GM18868 (cell line): ENCODE measurements at regions not wholly inside any gene's neighbourhood (a gene's known extent, or its start where the extent isn't known, plus 50 kb on each side); places are given as distances from the start of the nearest gene placed in this dataset.

ENCODE experiments used
- ATAC-seq: cut with Tn5 transposase; IDR thresholded peaks from one replicate; pipeline ENCODE4 v1.9.1; 2021; ENCODE audit warnings: mild to moderate bottlenecking, moderate library complexity; ENCODE audit not compliant: unreplicated experiment

DNA sequence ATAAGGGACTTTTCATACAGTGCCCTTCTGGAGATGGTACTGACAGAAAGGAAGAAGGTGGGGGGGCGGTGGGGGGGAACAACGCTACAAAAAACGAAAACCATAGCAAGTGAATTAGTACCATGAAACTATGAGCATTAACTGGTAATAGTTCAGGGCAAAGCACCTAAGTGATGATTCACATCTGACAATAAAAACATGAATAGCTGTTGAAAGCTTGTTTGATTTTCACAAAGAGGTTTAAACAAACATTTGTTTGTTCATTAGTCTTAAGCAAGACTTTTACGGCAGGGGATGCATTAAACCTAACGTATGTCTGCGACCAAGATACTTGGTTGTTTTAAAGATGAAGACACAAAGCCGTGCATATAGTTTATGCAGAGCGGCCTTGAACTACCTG is 177.5 kb downstream of the LMO4 start:
- ATAC-seq: no peak

DNA sequence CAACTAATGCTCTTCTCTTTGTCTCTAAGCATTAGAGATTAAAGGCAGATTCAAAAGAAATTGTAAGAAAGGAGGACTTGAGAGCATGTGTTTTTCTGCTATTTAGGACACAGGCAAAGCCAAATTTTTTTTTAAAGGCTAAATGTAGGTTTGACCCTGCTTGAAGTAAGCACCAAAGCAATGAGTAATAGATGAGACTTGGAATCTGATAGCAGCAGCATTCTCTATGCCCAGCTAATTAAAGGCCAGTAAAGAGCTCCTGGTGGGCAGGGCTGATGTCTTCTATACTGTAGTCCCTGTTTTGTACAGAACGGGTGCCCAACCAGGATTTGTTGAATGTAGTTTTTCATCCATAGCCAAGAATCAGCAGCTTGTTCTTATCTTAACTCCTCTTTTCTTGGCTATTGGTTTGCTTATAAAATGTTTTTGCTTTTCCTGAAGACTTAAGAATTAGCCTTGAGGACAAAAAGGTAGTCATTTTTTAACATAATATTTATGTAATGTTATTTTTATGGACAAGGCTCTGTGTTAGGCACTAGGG is 179.6 kb downstream of the LMO4 start:
- no peak for ATAC-seq

GRCh38 chr1:87510540-87510939 is 181.9 kb downstream of the LMO4 start:
- no peak for ATAC-seq

GRCh38 chr1:87511449-87511848 is 182.8 kb downstream of the LMO4 start:
- ATAC-seq: no peak

GRCh38 chr1:87512431-87512830 is 183.8 kb downstream of the LMO4 start:
- ATAC-seq: no peak

- no peak for ATAC-seq
Observed at GRCh38 chr1:87513255-87513654, 184.6 kb downstream of the LMO4 start.

DNA sequence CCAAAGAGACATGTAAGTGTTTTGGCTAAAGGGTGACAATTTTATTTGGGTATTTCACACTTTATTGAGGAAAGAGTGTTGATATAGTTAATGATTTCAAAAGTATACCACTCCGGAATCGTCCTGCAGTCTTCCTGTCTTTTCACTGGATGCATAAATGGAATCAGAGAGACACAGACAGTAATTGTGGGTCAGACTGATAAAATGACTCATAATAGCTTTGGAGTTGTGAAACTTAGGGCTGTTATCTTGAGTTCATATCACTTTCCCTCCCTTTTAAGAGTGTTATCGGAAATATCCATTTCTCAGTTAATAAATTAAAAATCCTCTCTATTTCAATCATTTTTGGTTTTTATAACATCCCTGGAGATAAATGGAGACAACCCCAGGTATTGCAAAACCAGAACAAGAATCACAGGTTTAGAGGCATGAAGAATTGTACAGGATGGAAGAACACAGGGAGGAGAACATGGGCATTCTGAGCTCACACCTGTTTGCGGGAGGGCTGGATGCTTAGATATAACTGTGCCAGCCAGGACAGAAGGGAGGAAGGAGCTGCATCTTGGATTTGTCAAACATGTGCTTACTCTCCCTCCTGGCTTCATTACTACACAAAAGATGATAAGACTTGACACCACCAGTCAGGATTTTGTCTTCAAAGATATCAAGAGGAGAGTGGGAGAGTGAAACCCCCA is 185.4 kb downstream of the LMO4 start:
- ATAC-seq: no peak

- no peak for ATAC-seq
Observed at GRCh38 chr1:87515781-87516180, 187.1 kb downstream of the LMO4 start.

GRCh38 chr1:87518794-87519193 is 190.1 kb downstream of the LMO4 start:
- ATAC-seq: no peak

DNA sequence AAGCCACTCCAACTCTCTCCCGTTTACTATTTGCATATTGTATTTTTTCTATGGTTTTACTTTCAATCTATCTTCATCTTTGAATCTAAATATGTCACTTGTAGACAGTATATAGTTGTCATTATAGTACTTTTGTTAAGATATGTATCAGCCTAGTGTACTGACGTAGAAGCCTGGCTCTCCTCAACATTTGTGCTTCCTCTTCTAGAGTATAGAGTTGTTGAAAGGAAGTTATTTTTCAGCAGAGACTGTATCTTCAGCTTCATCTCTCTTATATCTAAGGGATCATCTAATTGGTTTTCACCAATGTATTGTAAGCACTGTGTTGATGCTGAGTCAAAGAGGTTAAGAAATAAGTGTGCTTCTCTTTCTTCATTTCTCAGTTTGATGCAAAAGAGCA is 192.8 kb downstream of the LMO4 start:
- no peak for ATAC-seq

- peak; percentile 61 for ATAC-seq
Observed at GRCh38 chr1:87523466-87523865, 194.8 kb downstream of the LMO4 start.

GRCh38 chr1:87524021-87524754 is 195.5 kb downstream of the LMO4 start:
- ATAC-seq: no peak

DNA sequence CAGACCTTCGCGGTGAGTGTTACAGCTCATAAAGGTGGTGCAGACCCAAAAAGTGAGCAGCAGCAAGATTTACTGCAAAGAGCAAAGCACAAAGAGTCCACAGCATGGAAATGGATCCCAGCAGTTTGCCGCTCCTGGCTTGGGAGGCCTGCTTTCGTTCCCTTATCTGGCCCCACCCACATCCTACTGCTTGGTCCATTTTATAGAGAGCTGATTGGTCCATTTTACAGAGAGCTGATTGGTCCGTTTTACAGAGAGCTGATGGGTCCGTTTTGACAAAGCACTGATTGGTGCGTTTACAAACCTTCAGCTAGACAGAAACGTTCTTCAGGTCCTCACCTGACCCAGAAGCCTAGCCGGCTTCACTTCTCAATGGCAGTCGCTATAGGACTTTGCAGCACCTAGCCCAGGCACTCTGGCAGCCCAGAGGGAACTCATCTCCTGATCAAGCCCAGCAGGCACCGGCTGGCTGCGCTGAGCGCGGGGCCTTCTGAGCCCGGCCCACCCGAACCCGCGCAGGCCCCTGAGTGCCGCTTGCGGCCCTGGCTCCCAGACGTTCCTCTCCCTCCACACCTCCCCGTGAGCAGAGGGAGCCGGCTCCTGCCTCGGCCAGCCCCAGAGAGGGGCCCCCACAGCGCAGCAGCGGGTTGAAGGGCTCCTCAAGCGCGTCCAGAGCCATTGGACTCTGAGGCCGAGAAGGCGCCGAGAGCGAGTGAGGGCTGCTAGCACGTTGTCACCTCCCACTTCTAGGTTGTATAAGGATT is 200.3 kb downstream of the LMO4 start:
- no peak for ATAC-seq

GRCh38 chr1:87530042-87530807 is 201.5 kb downstream of the LMO4 start:
- no peak for ATAC-seq

DNA sequence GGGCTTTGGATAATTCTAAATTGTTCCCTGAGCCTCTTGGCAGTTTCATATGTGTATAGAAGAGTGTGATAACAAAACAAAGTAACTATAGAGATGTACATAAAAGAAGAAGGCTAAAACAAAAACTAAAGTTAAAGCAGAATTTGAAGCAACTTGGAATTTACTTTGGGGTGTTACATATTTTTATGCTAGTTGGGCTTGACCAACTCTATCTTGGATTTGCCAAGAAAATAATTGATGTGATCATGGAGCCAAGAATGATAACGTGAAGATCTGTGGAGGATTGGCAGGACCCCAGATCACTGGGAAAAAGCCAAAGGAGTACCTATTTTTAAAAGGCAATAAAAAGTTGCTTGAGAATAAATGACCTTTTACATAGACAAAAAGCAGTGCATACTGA is 206.9 kb downstream of the LMO4 start:
- ATAC-seq: no peak

DNA sequence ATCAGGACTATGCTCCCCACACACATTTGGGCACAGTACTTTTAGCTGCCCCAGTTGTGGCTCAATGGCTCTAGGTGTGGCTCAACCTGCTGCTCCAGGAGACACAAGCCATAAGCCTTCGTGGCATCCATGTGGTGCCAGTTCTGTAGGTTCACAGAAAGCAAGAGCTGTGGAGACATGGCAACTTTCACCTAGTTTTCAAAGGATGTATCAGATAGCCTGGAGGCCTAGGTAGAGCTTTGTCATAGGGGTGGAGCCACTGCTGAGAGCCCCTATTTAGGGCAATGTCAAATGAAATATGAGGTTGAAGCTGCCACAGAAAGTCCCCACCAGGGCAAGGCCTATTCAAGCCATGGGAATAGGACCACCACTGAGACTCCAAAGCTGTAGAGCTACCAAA is 210.5 kb downstream of the LMO4 start:
- ATAC-seq: no peak

GRCh38 chr1:87542697-87543096 is 214.0 kb downstream of the LMO4 start:
- ATAC-seq: no peak

DNA sequence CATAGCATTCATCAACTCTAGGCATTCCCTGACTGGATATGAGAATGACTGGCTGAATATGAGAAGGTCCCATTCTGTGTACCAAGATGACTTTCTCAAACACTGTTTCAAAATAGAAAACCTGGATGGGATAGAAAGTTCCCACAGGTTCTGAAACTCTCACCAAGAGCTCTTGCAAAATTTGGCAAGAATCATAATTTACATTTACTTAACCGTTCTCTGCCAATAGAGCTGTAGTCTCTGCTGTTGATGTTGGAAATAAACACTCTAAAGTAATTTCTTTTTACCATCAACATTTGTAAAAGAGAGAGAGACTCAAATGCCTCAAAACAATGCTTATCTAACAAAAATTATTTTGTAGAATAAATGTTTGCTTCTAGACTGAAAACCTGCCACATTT is 221.1 kb downstream of the LMO4 start:
- no peak for ATAC-seq

GRCh38 chr1:87553511-87553910 is 224.8 kb downstream of the LMO4 start:
- no peak for ATAC-seq

- no peak for ATAC-seq
Observed at GRCh38 chr1:87555366-87555765, 226.7 kb downstream of the LMO4 start.

DNA sequence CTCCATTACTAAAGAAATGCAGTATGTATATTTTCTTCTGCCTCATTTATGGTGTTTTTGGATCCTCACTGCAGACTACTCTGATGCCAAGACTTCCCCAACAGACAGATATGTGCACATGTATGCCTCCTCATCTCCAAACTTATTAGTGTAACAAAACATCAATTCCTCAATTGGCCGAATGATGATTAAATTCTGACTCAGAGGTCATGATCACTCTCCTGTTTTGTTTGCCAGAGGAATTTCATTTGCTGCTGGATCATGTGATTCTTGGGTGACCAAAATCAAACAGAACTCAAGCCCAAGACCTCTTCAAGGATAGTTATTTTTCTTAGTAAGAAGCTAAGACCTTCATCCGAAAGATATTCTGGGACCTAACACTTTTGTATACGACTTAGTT is 227.6 kb downstream of the LMO4 start:
- no peak for ATAC-seq
